ENCODE measurements at regions not wholly inside any gene's neighbourhood (a gene's known extent, or its start where the extent isn't known, plus 50 kb on each side); places are given as distances from the start of the nearest gene placed in this dataset.

DNA sequence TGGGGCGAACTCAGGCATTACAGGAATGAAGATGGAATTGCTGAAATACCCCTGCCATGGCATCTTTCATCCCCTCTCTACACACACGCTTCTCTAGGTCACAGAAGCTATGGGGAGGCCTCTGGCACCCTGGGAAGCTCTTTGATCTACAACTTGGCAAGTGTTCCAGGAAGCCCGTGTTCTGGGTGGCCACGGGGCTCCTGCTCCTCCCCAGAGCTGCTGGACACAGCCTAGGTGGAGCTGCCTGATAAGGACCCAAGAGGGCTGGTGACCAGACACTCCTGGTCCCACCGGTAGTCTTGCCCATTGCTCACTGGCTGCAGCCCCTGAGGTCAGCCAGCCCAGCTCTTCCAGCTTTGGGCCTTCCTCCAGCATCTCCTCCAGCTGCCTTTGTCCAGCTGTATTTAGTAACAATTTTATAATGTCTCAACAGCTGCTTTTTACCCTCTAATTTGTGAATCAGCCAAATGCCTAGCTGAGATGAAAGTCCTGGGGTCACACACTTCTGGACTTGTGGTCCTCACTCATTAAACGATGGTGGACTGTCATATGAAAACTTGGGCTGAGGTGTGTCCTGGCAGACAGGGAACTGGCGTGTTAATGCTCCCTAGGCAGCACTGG lies 72.8 kb upstream of the SPATA13 start:
- TF ChIP-seq CTCF (IDR thresholded peaks at IDR 0.05; ENCODE audit: borderline replicate concordance, insufficient read depth, low read depth, low read length) = no peak
- no peak overlapping the region for H3K4me3 ChIP-seq (ENCODE audit: low read depth, low read length)

GRCh38 chr13:24090049-24090448 lies 70.5 kb upstream of the SPATA13 start:
- no peak overlapping the region for H3K4me3 ChIP-seq (ENCODE audit: low read depth, low read length)
- TF ChIP-seq CTCF (IDR thresholded peaks at IDR 0.05; ENCODE audit: borderline replicate concordance, insufficient read depth, low read depth, low read length) = no peak

- H3K4me3 ChIP-seq (ENCODE audit: low read depth, low read length) = no peak overlapping the region
- TF ChIP-seq CTCF (IDR thresholded peaks at IDR 0.05; ENCODE audit: borderline replicate concordance, insufficient read depth, low read depth, low read length) = no peak
Observed at GRCh38 chr13:24091080-24091479, 69.4 kb upstream of the SPATA13 start.

- TF ChIP-seq CTCF (IDR thresholded peaks at IDR 0.05; ENCODE audit: borderline replicate concordance, insufficient read depth, low read depth, low read length) = no peak
- H3K4me3 ChIP-seq (ENCODE audit: low read depth, low read length) = no peak overlapping the region
Observed at GRCh38 chr13:24092108-24092507, 68.4 kb upstream of the SPATA13 start.

GRCh38 chr13:24093047-24093446 lies 67.5 kb upstream of the SPATA13 start:
- no peak for TF ChIP-seq CTCF (IDR thresholded peaks at IDR 0.05; ENCODE audit: borderline replicate concordance, insufficient read depth, low read depth, low read length)
- no peak overlapping the region for H3K4me3 ChIP-seq (ENCODE audit: low read depth, low read length)

DNA sequence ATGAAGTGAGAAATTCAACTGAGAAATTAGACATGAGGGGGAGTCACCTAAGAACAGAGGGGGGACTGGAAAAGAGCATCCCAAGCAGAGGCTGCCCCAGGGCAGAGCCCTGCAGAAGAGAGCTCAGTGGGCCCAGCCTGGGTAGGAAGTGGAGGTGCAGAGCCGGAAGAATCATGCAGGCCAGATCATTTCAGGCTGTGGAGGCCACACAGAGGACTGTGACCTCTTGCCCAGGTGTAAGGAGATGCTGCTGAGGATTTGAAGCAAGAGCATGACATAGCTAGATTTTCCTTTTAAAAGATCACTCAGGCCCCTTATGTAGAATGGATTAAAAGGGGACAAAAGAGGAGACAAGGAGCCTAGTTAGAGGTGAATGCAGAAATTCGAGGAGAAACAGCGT lies 63.9 kb upstream of the SPATA13 start:
- no peak overlapping the region for H3K4me3 ChIP-seq (ENCODE audit: low read depth, low read length)
- no peak for TF ChIP-seq CTCF (IDR thresholded peaks at IDR 0.05; ENCODE audit: borderline replicate concordance, insufficient read depth, low read depth, low read length)

DNA sequence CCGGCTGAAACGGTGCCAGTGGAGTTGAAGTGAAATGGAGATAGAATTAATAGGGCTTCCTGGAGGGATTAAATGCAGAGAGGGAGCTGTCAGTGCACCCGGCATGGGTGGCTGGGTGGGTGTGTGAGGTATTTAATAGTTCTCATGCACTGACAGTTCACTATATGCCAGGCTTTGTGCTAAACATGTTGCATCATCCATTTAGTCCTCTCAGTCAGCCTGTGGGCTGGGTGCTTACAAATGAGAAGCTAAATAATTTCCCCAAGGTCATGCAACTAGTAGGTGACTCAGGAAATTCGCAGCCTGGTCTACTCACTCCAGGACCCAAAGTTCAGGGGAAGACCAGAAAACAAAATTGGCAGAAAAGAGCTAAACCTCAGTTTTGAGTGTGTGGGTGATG lies 63.5 kb upstream of the SPATA13 start:
- no peak overlapping the region for H3K4me3 ChIP-seq (ENCODE audit: low read depth, low read length)
- TF ChIP-seq CTCF (IDR thresholded peaks at IDR 0.05; ENCODE audit: borderline replicate concordance, insufficient read depth, low read depth, low read length) = no peak

Data from GM12875 (cell line).